ENCODE measurements at regions not wholly inside any gene's neighbourhood (a gene's known extent, or its start where the extent isn't known, plus 50 kb on each side); places are given as distances from the start of the nearest gene placed in this dataset.

DNA sequence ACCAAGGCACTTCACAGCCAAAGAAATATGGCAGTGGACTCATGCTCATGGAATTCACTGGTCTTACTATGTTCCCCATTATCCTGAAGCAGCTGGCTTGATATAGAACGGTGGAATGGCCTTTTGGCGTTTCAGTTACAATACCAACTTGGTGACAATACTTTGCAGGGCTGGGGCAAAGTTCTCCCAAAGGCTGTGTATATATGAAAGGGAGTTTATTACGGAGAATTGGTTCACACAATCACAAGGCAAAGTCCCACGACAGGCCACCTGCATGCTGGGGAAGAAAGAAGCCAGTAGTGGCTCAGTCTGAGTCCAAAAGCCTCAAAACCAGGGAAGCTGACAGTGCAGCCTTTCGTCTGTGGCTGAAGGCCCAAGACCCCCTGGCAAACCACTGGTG lies 50.8 kb upstream of the SMARCAD1 start:
- no peak for ATAC-seq
- no peak overlapping the region for H3K4me3 Mint-ChIP-seq
- peaks cover 6% of the 10 kb centered on the region for H3K4me1 Mint-ChIP-seq
- peaks cover 0 to 6% of the 10 kb centered on the region in 2 donors for H3K9me3 Mint-ChIP-seq
- no peaks in the 10 kb centered on the region for H3K27me3 Mint-ChIP-seq
- no peak overlapping the region for H3K27ac Mint-ChIP-seq
- no peak for DNase-seq

Measured in stimulated activated naive CD8-positive, alpha-beta T cell treated with anti-CD3 and anti-CD28 coated beads, Interleukin-15, amount 100 ng/mL, for 72 hours (primary cell).